ENCODE measurements at regions not wholly inside any gene's neighbourhood (a gene's known extent, or its start where the extent isn't known, plus 50 kb on each side); places are given as distances from the start of the nearest gene placed in this dataset.

- no peak for DNase-seq (ENCODE audit: low spot score)
Observed at GRCh38 chr6:54991761-54992330, 145.3 kb downstream of the FAM83B start.

GRCh38 chr6:54992789-54993188 is 146.2 kb downstream of the FAM83B start:
- DNase-seq (ENCODE audit: low spot score): no peak
- intact Hi-C loops (cut with DNase I): no loop called here

More at GRCh38 chr6:54991761-54992330, 145.3 kb downstream of the FAM83B start:
- intact Hi-C loops (cut with DNase I): no loop called here

GRCh38 chr6:54993294-54993693 is 146.7 kb downstream of the FAM83B start:
- intact Hi-C loops (cut with DNase I): no loop called here
- DNase-seq (ENCODE audit: low spot score): no peak

- DNase-seq (ENCODE audit: low spot score): no peak
- intact Hi-C loops (cut with DNase I): no loop called here
Observed at GRCh38 chr6:54993948-54994347, 147.4 kb downstream of the FAM83B start.

GRCh38 chr6:54998576-54998975 is 152.0 kb downstream of the FAM83B start:
- intact Hi-C loops (cut with DNase I): no loop called here

GRCh38 chr6:55003719-55004430 is 157.3 kb downstream of the FAM83B start:
- no peak for DNase-seq (ENCODE audit: low spot score)
- intact Hi-C loops (cut with DNase I): no loop called here

More at GRCh38 chr6:54998576-54998975, 152.0 kb downstream of the FAM83B start:
- DNase-seq (ENCODE audit: low spot score): no peak

- intact Hi-C loops (cut with DNase I): no loop called here
Observed at GRCh38 chr6:55009131-55009530, 162.6 kb downstream of the FAM83B start.

GRCh38 chr6:55011034-55011433 is 163.3 kb upstream of the HCRTR2 start:
- DNase-seq (ENCODE audit: low spot score): no peak
- intact Hi-C loops (cut with DNase I): no loop called here

More at GRCh38 chr6:55009131-55009530, 162.6 kb downstream of the FAM83B start:
- no peak for DNase-seq (ENCODE audit: low spot score)

- intact Hi-C loops (cut with DNase I): no loop called here
Observed at GRCh38 chr6:55012454-55012853, 161.9 kb upstream of the HCRTR2 start.

GRCh38 chr6:55014321-55015088 is 159.8 kb upstream of the HCRTR2 start:
- no peak for DNase-seq (ENCODE audit: low spot score)
- intact Hi-C loops (cut with DNase I): no loop called here

More at GRCh38 chr6:55012454-55012853, 161.9 kb upstream of the HCRTR2 start:
- no peak for DNase-seq (ENCODE audit: low spot score)

- intact Hi-C loops (cut with DNase I): no loop called here
- DNase-seq (ENCODE audit: low spot score): no peak
Observed at GRCh38 chr6:55016261-55016660, 158.1 kb upstream of the HCRTR2 start.

GRCh38 chr6:55017555-55018300 is 156.6 kb upstream of the HCRTR2 start:
- intact Hi-C loops (cut with DNase I): no loop called here
- DNase-seq (ENCODE audit: low spot score): no peak

- intact Hi-C loops (cut with DNase I): no loop called here
- DNase-seq (ENCODE audit: low spot score): no peak
Observed at GRCh38 chr6:55019591-55019990, 154.7 kb upstream of the HCRTR2 start.

GRCh38 chr6:55023230-55023629 is 151.1 kb upstream of the HCRTR2 start:
- intact Hi-C loops (cut with DNase I): no loop called here
- no peak for DNase-seq (ENCODE audit: low spot score)

- DNase-seq (ENCODE audit: low spot score): no peak
- intact Hi-C loops (cut with DNase I): no loop called here
Observed at GRCh38 chr6:55033016-55033546, 141.2 kb upstream of the HCRTR2 start.

- DNase-seq (ENCODE audit: low spot score): no peak
- intact Hi-C loops (cut with DNase I): no loop called here
Observed at GRCh38 chr6:55034752-55035151, 139.6 kb upstream of the HCRTR2 start.

GRCh38 chr6:55040102-55040848 is 134.0 kb upstream of the HCRTR2 start:
- intact Hi-C loops (cut with DNase I): no loop called here
- DNase-seq (ENCODE audit: low spot score): no peak

- intact Hi-C loops (cut with DNase I): no loop called here
Observed at GRCh38 chr6:55046869-55047422, 127.4 kb upstream of the HCRTR2 start.

More at GRCh38 chr6:55046869-55047422, 127.4 kb upstream of the HCRTR2 start:
- DNase-seq (ENCODE audit: low spot score): no peak
